Ishikawa (cell line): ENCODE measurements at regions not wholly inside any gene's neighbourhood (a gene's known extent, or its start where the extent isn't known, plus 50 kb on each side); places are given as distances from the start of the nearest gene placed in this dataset.

Experiments
- EP300 ChIP-seq: IDR thresholded peaks from 2 replicates; pipeline ENCODE4 v1.6.1; 2012; ENCODE audit warnings: borderline replicate concordance
- TF ChIP-seq, protein P1 (sequence below): IDR thresholded peaks from 2 replicates; pipeline ENCODE4 v1.6.1; 2012

DNA sequence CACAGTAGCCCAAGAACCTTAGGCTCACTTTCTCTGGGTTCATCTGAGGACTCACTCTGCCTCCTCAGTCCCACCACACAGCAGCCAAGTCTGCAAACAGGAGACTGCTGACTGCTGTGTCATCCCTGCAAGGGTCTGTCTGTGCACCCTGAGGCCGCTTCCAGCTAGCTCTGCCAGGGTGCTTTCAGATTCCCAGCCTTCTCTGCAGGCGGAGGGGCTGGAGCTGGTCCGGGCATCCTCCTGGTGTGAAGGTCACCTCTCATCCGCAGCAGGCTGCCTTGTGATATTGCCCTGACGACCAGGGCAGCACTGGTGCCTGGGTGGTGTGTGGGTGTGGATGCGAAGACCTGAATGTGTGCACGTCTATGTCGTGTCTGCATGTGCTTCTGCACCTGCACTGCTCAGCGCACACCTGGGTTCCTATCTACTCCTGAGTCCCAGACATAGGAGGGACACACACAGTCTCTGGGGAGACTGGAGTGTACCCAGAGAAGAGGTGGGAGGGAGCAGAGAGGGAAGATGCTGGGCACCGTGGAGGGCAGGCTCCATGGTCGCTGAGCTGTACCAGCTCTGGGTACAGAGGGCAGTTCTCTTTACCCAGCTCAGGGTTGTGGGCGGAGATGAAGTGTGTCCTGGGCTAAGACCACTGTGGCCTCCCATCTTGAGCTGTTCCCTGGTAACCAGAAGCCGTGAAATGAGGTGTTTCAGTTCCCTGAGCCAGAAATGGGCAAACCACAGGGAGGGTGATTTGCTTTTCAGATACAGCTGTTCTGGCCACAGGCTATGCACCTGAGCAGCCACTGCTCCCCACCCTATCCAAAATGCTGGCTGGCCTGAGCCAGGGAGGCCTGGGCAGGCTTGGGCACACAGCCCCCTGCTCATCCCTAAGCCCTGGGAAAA lies 160.9 kb upstream of the CSF3R start:
- TF ChIP-seq, protein P1, sequence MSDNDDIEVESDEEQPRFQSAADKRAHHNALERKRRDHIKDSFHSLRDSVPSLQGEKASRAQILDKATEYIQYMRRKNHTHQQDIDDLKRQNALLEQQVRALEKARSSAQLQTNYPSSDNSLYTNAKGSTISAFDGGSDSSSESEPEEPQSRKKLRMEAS, result no peak
- no peak for TF ChIP-seq EP300
